ENCODE measurements at regions not wholly inside any gene's neighbourhood (a gene's known extent, or its start where the extent isn't known, plus 50 kb on each side); places are given as distances from the start of the nearest gene placed in this dataset.
A peak's percentile ranks its signal among the peaks of the same experiment; 100 is the strongest.
"Not testable (repeated sequence)": the region's sequence is repeated elsewhere in the genome, so short reads cannot be mapped to it uniquely, and the experiment has no call there.

- no peak for DNase-seq (ENCODE audit: low spot score)
These were observed 342.7 kb upstream of the SGCG start for GRCh38 chr13:22837980-22838647.

GRCh38 chr13:22839603-22840530 is 340.9 kb upstream of the SGCG start:
- DNase-seq (ENCODE audit: low spot score), result no peak

GRCh38 chr13:22846551-22846950 is 334.2 kb upstream of the SGCG start:
- no peak for DNase-seq (ENCODE audit: low spot score)

GRCh38 chr13:22848539-22849052 is 332.2 kb upstream of the SGCG start:
- DNase-seq (ENCODE audit: low spot score), result peak; percentile 76

- DNase-seq (ENCODE audit: low spot score), result no peak
These were observed 324.9 kb upstream of the SGCG start for GRCh38 chr13:22855926-22856325.

- DNase-seq (ENCODE audit: low spot score), result not testable (repeated sequence)
These were observed 321.8 kb upstream of the SGCG start for GRCh38 chr13:22858980-22859379.

GRCh38 chr13:22859411-22859810 is 321.4 kb upstream of the SGCG start:
- DNase-seq (ENCODE audit: low spot score), result not testable (repeated sequence)

- DNase-seq (ENCODE audit: low spot score), result no peak
These were observed 318.8 kb upstream of the SGCG start for GRCh38 chr13:22861958-22862466.

GRCh38 chr13:22862478-22862877 is 318.3 kb upstream of the SGCG start:
- no peak for DNase-seq (ENCODE audit: low spot score)

- no peak for DNase-seq (ENCODE audit: low spot score)
These were observed 314.6 kb upstream of the SGCG start for GRCh38 chr13:22866221-22866620.

- no peak for DNase-seq (ENCODE audit: low spot score)
These were observed 309.5 kb upstream of the SGCG start for GRCh38 chr13:22871231-22871630.

- DNase-seq (ENCODE audit: low spot score), result no peak
These were observed 305.9 kb upstream of the SGCG start for GRCh38 chr13:22874839-22875238.

- no peak for DNase-seq (ENCODE audit: low spot score)
These were observed 303.4 kb upstream of the SGCG start for GRCh38 chr13:22877421-22877820.

GRCh38 chr13:22880741-22881720 is 299.7 kb upstream of the SGCG start:
- no peak for DNase-seq (ENCODE audit: low spot score)

- DNase-seq (ENCODE audit: low spot score), result not testable (repeated sequence)
These were observed 298.8 kb upstream of the SGCG start for GRCh38 chr13:22881721-22882608.

- no peak for DNase-seq (ENCODE audit: low spot score)
These were observed 297.4 kb upstream of the SGCG start for GRCh38 chr13:22883262-22883840.

GRCh38 chr13:22883956-22884355 is 296.8 kb upstream of the SGCG start:
- peak; percentile 61 for DNase-seq (ENCODE audit: low spot score)

- DNase-seq (ENCODE audit: low spot score), result not testable (repeated sequence)
These were observed 294.7 kb upstream of the SGCG start for GRCh38 chr13:22886061-22886460.

GRCh38 chr13:22889376-22889775 is 291.4 kb upstream of the SGCG start:
- DNase-seq (ENCODE audit: low spot score), result not testable (repeated sequence)

- no peak for DNase-seq (ENCODE audit: low spot score)
These were observed 287.6 kb upstream of the SGCG start for GRCh38 chr13:22893204-22893603.

Data from ecto neural progenitor cell (in vitro differentiated cells).